ENCODE measurements at regions not wholly inside any gene's neighbourhood (a gene's known extent, or its start where the extent isn't known, plus 50 kb on each side); places are given as distances from the start of the nearest gene placed in this dataset.

DNA sequence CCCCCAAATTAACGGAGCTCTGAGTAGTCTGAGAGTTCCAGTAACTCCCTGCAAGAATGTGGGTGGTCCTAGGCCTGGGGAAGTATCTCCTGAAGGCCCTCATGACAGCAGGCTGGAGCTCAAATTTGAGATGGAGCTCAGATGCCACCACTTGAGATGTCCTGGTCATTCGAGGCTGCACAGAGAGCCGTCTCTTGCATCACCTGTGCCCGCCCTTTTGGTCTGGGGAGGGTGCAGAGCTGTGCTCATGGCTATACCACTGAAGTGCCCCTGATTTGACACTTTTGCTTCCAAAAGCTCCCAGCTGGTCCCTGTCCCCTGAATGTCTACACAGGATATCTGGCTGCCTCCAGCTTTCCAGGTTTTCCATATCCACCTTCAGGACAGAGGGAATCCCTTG lies 214.0 kb upstream of the B3GAT1 start:
- no peak for DNase-seq (ENCODE audit: low spot score)
- in situ Hi-C loops (cut with MboI; ENCODE audit: low pct_unique_long_range_greater_than_20kb, low sequenced_read_pairs, unreplicated experiment) = no loop called here
- TF ChIP-seq, protein P1, sequence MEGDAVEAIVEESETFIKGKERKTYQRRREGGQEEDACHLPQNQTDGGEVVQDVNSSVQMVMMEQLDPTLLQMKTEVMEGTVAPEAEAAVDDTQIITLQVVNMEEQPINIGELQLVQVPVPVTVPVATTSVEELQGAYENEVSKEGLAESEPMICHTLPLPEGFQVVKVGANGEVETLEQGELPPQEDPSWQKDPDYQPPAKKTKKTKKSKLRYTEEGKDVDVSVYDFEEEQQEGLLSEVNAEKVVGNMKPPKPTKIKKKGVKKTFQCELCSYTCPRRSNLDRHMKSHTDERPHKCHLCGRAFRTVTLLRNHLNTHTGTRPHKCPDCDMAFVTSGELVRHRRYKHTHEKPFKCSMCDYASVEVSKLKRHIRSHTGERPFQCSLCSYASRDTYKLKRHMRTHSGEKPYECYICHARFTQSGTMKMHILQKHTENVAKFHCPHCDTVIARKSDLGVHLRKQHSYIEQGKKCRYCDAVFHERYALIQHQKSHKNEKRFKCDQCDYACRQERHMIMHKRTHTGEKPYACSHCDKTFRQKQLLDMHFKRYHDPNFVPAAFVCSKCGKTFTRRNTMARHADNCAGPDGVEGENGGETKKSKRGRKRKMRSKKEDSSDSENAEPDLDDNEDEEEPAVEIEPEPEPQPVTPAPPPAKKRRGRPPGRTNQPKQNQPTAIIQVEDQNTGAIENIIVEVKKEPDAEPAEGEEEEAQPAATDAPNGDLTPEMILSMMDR (IDR thresholded peaks at IDR 0.05; ENCODE audit: extremely low read depth, insufficient read depth, missing control alignments) = no peak

DNA sequence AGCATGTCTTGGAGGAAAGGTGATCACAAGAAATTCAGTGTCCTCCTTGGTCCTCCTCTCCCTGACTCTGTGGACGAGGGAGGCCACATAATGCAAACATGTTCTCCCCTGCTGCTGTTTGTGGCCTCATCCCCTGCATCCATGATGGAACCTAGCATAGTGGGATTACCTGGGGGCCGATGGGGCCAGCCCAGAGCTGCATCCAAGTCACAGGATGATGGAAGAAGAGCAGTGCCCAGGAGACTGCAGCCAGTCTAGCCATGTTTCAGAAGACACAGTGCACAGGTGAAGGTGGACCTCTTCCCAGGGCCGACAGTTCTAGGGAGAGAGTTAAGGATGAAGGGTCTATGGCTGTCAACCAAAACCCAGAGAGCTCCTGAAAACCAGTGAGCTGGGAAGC lies 213.6 kb upstream of the B3GAT1 start:
- in situ Hi-C loops (cut with MboI; ENCODE audit: low pct_unique_long_range_greater_than_20kb, low sequenced_read_pairs, unreplicated experiment) = no loop called here
- no peak for DNase-seq (ENCODE audit: low spot score)
- TF ChIP-seq, protein P1 (IDR thresholded peaks at IDR 0.05; ENCODE audit: extremely low read depth, insufficient read depth, missing control alignments) = no peak

DNA sequence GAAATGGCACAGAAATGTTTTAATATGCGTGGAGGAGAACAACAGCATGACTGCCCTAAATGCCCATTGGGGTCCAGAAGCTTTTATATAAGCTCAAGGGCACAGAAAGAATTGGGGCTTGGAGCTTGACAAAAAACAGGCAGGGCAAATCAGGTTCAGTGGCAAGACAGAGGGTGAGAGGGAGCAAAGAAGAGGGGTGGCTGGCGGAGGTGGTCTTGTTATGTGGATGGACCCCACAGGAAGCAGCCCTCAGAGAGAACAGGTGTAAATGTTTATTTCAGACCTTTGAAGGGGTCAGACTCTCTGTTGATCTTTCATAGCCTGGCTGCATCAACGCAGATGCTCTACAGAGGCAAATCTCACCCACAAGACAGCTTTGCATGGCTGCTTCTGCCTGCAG lies 213.1 kb upstream of the B3GAT1 start:
- in situ Hi-C loops (cut with MboI; ENCODE audit: low pct_unique_long_range_greater_than_20kb, low sequenced_read_pairs, unreplicated experiment) = no loop called here
- TF ChIP-seq, protein P1 (IDR thresholded peaks at IDR 0.05; ENCODE audit: extremely low read depth, insufficient read depth, missing control alignments) = no peak
- DNase-seq (ENCODE audit: low spot score) = no peak

DNA sequence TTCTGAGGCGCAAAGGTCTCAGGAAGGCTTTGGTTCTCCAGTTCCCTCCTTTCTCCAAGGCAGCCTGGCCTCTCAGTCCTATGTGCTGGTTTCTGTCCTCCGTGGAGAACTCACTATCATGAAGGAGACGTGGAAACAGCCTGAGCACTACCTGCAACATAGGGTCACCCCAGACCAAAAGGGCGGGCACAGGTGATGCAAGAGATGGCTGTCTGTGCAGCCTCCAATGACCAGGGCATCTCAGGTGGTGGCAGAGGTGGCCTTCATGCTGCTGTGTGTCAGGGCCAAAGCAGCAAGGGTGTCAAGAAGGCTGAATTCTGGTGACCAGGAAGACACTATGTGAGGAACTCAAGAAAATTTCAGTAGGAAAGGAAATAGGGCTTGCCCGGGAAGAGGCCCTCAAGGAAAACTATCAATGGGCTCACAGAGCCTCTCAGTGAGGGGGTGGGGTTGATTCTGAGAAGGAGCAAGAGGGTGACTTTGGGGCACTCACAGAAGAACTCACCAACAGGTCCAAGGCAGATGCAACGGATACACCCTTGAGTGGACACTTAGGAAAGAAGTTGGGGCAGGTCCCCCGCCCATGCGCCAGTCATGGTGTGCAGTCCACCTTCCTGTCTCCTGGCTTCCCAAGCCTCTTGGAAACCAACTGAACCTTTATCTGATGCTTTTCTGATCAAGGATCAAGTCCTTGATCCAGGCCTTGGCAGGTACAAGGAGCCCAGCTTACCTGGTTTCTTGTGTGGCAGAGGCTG lies 212.3 kb upstream of the B3GAT1 start:
- TF ChIP-seq, protein P1 (IDR thresholded peaks at IDR 0.05; ENCODE audit: extremely low read depth, insufficient read depth, missing control alignments) = no peak
- DNase-seq (ENCODE audit: low spot score) = no peak
- in situ Hi-C loops (cut with MboI; ENCODE audit: low pct_unique_long_range_greater_than_20kb, low sequenced_read_pairs, unreplicated experiment) = no loop called here

DNA sequence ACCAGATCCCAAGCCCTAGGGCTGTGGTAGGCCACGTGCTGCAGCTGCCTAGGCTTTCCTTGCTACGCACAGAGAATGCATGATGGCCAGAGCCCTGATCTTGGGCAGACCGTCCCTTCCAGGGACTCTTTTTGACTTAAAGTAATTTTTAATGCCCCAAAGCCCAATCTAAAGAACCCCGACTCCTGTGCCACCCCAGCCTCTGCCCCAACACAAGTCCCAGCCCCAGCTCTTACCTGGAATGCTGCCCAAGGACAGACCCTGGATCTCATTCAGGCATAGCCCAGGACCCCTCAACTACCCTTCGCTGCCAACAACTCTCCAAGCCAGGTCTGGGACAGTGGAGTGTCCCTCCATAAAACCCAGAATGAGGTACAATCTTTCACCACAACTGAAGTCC lies 211.7 kb upstream of the B3GAT1 start:
- in situ Hi-C loops (cut with MboI; ENCODE audit: low pct_unique_long_range_greater_than_20kb, low sequenced_read_pairs, unreplicated experiment) = no loop called here
- no peak for DNase-seq (ENCODE audit: low spot score)
- TF ChIP-seq, protein P1 (IDR thresholded peaks at IDR 0.05; ENCODE audit: extremely low read depth, insufficient read depth, missing control alignments) = no peak

DNA sequence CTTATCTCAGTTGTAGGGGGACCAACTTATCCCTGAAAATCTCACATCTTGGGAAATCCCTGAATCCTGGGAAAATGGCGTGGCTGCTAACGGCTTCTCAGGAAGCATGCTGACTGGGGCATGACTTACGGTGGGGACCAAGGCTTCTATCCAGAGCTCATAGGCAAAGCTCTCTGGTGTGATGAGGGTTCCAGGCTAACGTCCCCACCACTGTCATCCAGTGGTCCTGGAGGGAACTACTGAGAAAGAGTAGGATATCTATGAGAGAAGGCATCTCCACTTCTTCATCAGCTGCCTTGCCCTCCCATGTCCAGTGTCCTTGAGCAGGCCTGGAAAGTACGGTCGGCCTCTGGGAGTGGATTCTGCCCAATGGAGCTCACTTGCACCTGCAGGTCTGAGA lies 210.4 kb upstream of the B3GAT1 start:
- no peak for DNase-seq (ENCODE audit: low spot score)
- in situ Hi-C loops (cut with MboI; ENCODE audit: low pct_unique_long_range_greater_than_20kb, low sequenced_read_pairs, unreplicated experiment) = no loop called here
- TF ChIP-seq, protein P1 (IDR thresholded peaks at IDR 0.05; ENCODE audit: extremely low read depth, insufficient read depth, missing control alignments) = no peak
